H1 (cell line): ENCODE measurements at regions not wholly inside any gene's neighbourhood (a gene's known extent, or its start where the extent isn't known, plus 50 kb on each side); places are given as distances from the start of the nearest gene placed in this dataset.
A peak's percentile ranks its signal among the peaks of the same experiment; 100 is the strongest.

Experiments
- CTCF ChIA-PET: fragments of 300-600 bp; sonication (Branson Sonifier 250); formaldehyde crosslinking; loops from one replicate; lab custom pipeline; 2021; ENCODE audit not compliant: partially characterized antibody; lab: Charles Lee
- POLR2A ChIA-PET: fragments of 300-600 bp; sonication (Branson Sonifier 250); formaldehyde crosslinking; loops from one replicate; lab custom pipeline; 2021; ENCODE audit warnings: inconsistent platforms; ENCODE audit not compliant: partially characterized antibody; lab: Charles Lee
- DNase-seq, 2 experiments: peaks; one replicate each; pipeline versions ENCODE4 v3.0.0 to v3.0.0-alpha.2; 2010 to 2022; ENCODE audit warnings: low spot score in 2 of 2, low read depth in 1 of 2, mixed read lengths in 1 of 2
- FAIRE-seq: peaks from 2 replicates; lab custom pipeline; 2011; peaks lifted over from hg19 to GRCh38; lab: Jason Lieb, UNC
- H2AFZ ChIP-seq: 2 replicates; pipeline ENCODE4 v1.8.1; 2012; ENCODE audit warnings: low read length, inconsistent platforms
- H2AK5ac ChIP-seq: 2 replicates; pipeline ENCODE4 v1.6.1; 2013; ENCODE audit warnings: low read depth, low read length
- H2BK120ac ChIP-seq: replicated peaks from 2 replicates; pipeline ENCODE3; 2013; ENCODE audit warnings: low read depth, low read length, inconsistent platforms
- H2BK12ac ChIP-seq: 2 replicates; pipeline ENCODE4 v1.6.1; 2013; ENCODE audit warnings: low read depth, low read length
- H2BK15ac ChIP-seq: 2 replicates; pipeline ENCODE4 v1.6.1; 2013; ENCODE audit warnings: low read length
- H2BK20ac ChIP-seq: 2 replicates; pipeline ENCODE4 v1.6.1; 2013; ENCODE audit warnings: low read length
- H2BK5ac ChIP-seq: 2 replicates; pipeline ENCODE4 v1.6.1; 2013; ENCODE audit warnings: low read depth, low read length
- H3K14ac ChIP-seq: 2 replicates; pipeline ENCODE4 v1.6.1; 2013; ENCODE audit warnings: inconsistent platforms; ENCODE audit not compliant: insufficient read length
- H3K18ac ChIP-seq: 2 replicates; pipeline ENCODE4 v1.6.1; 2013; ENCODE audit warnings: low read length; ENCODE audit errors: extremely low read depth
- H3K23ac ChIP-seq: 2 replicates; pipeline ENCODE4 v1.6.1; 2013; ENCODE audit warnings: inconsistent platforms; ENCODE audit not compliant: insufficient read length
- H3K23me2 ChIP-seq: 2 replicates; pipeline ENCODE4 v1.6.1; 2013; ENCODE audit warnings: low read depth, low read length
- H3K27ac ChIP-seq: 2 replicates; pipeline ENCODE4 v1.6.1; 2011; ENCODE audit warnings: low read depth, low read length, inconsistent platforms
- H3K27me3 ChIP-seq, 4 experiments: replicated peaks in 1 of 4; 1 replicate in 1 of 4; 2 replicates in 3 of 4; pipeline versions ENCODE4 v1.6.1 to v1.8.1; 2011 to 2013; ENCODE audit warnings: low read length in 3 of 4, mild to moderate bottlenecking in 3 of 4, inconsistent platforms in 2 of 4, mixed read lengths in 2 of 4, moderate library complexity in 1 of 4; ENCODE audit not compliant: control insufficient read depth in 3 of 4, insufficient read depth in 3 of 4; ENCODE audit errors: extremely low read depth in 1 of 4
- H3K36me3 ChIP-seq, 4 experiments: 2 replicates each; pipeline versions ENCODE4 v1.6.1 to v1.8.1; 2011 to 2013; ENCODE audit warnings: mild to moderate bottlenecking in 4 of 4, low read length in 3 of 4, moderate library complexity in 2 of 4, control low read depth in 1 of 4, inconsistent platforms in 1 of 4; ENCODE audit not compliant: insufficient read depth in 4 of 4, control insufficient read depth in 2 of 4
- H3K4ac ChIP-seq: replicated peaks from 2 replicates; pipeline ENCODE3; 2013; ENCODE audit warnings: low read length, low read depth, mixed read lengths, inconsistent platforms; ENCODE audit not compliant: insufficient read length
- H3K4me1 ChIP-seq, 4 experiments: replicated peaks in 1 of 4; 1 replicate in 1 of 4; 2 replicates in 3 of 4; pipeline versions ENCODE4 v1.6.1 to v1.8.1; 2011 to 2013; ENCODE audit warnings: low read length in 3 of 4, inconsistent platforms in 2 of 4, mixed read lengths in 1 of 4; ENCODE audit not compliant: insufficient read depth in 4 of 4, control insufficient read depth in 3 of 4
- H3K4me2 ChIP-seq, 2 experiments: 2 replicates each; pipeline versions ENCODE4 v1.6.1 to v1.8.1; 2011 to 2013; ENCODE audit warnings: low read depth in 2 of 2, low read length in 2 of 2, control low read depth in 1 of 2, inconsistent platforms in 1 of 2, mild to moderate bottlenecking in 1 of 2; ENCODE audit not compliant: insufficient read depth in 1 of 2
- H3K4me3 ChIP-seq, 4 experiments: fragments of 200-600, 300-600 bp in 1 of 4; sonication (generic), shearing (Covaris generic), sonication (Bioruptor Twin) in 1 of 4; 2 replicates each; pipeline versions ENCODE4 v1.5.1 to v1.8.1; 2011 to 2016; ENCODE audit warnings: low read length in 4 of 4, low read depth in 3 of 4, control low read depth in 2 of 4, inconsistent platforms in 2 of 4, mild to moderate bottlenecking in 2 of 4, mixed read lengths in 1 of 4, moderate library complexity in 1 of 4; ENCODE audit not compliant: insufficient read depth in 2 of 4; ENCODE audit errors: extremely low read depth in 1 of 4
- H3K56ac ChIP-seq: replicated peaks from 2 replicates; pipeline ENCODE3; 2013; ENCODE audit warnings: low read depth, mild to moderate bottlenecking, mixed read lengths, low read length, inconsistent platforms; ENCODE audit not compliant: insufficient read length
- H3K79me1 ChIP-seq: 2 replicates; pipeline ENCODE4 v1.6.1; 2013; ENCODE audit warnings: low read depth, low read length, control low read depth
- H3K79me2 ChIP-seq, 2 experiments: 2 replicates each; pipeline versions ENCODE4 v1.6.1 to v1.8.1; 2012 to 2013; ENCODE audit warnings: low read length in 2 of 2, mild to moderate bottlenecking in 2 of 2, inconsistent platforms in 1 of 2; ENCODE audit not compliant: insufficient read depth in 2 of 2, control insufficient read depth in 1 of 2
- H3K9ac ChIP-seq, 4 experiments: replicated peaks in 1 of 4; 1 replicate in 1 of 4; 2 replicates in 3 of 4; pipeline versions ENCODE4 v1.6.1 to v1.8.1; 2011 to 2013; ENCODE audit warnings: low read depth in 3 of 4, low read length in 3 of 4, control low read depth in 2 of 4, mild to moderate bottlenecking in 2 of 4, moderate library complexity in 2 of 4, inconsistent platforms in 1 of 4; ENCODE audit errors: extremely low read depth in 1 of 4
- H3K9me3 ChIP-seq, 2 experiments: 2 replicates each; pipeline versions ENCODE4 v1.6.1 to v1.8.1; 2012 to 2013; ENCODE audit warnings: mild to moderate bottlenecking in 2 of 2, moderate library complexity in 2 of 2, control low read depth in 1 of 2, inconsistent platforms in 1 of 2, low read depth in 1 of 2, low read length in 1 of 2, mixed read lengths in 1 of 2; ENCODE audit not compliant: insufficient read depth in 2 of 2
- H4K20me1 ChIP-seq, 2 experiments: replicated peaks in 1 of 2; 2 replicates each; pipeline versions ENCODE3 to v1.8.1; 2011 to 2013; ENCODE audit warnings: inconsistent platforms in 2 of 2, low read length in 2 of 2, mild to moderate bottlenecking in 1 of 2; ENCODE audit not compliant: insufficient read depth in 2 of 2, control insufficient read depth in 1 of 2
- H4K5ac ChIP-seq: 2 replicates; pipeline ENCODE4 v1.6.1; 2013; ENCODE audit warnings: low read length, low read depth, mixed read lengths, inconsistent platforms; ENCODE audit not compliant: insufficient read length
- H4K8ac ChIP-seq: 2 replicates; pipeline ENCODE4 v1.8.0; 2013; ENCODE audit warnings: mild to moderate bottlenecking, moderate library complexity, low read length, inconsistent platforms; ENCODE audit not compliant: insufficient read depth; ENCODE audit errors: extremely low read depth
- H4K91ac ChIP-seq: replicated peaks from 2 replicates; pipeline ENCODE3; 2013; ENCODE audit warnings: low read length, mixed read lengths, inconsistent platforms; ENCODE audit not compliant: insufficient read length
- ATF3 ChIP-seq: IDR thresholded peaks from 2 replicates; pipeline ENCODE4 v1.6.1; 2011; ENCODE audit warnings: low read depth, mild to moderate bottlenecking, low read length; ENCODE audit not compliant: insufficient read depth
- CEBPB ChIP-seq: IDR thresholded peaks from 2 replicates; pipeline ENCODE4 v1.6.1; 2012; ENCODE audit warnings: low read depth, low read length
- JUND ChIP-seq: IDR thresholded peaks from 2 replicates; pipeline ENCODE4 v1.6.1; 2011; ENCODE audit warnings: mild to moderate bottlenecking, improper control_type of control experiment, low read length
- TAF1 ChIP-seq: IDR thresholded peaks from 2 replicates; pipeline ENCODE4 v1.6.1; 2011; ENCODE audit warnings: mild to moderate bottlenecking, low read depth, low read length
- TCF12 ChIP-seq: IDR thresholded peaks from 2 replicates; pipeline ENCODE4 v1.6.1; 2011; ENCODE audit warnings: low read depth, mild to moderate bottlenecking, low read length
- YY1 ChIP-seq: IDR thresholded peaks from 2 replicates; pipeline ENCODE4 v1.6.1; 2011; ENCODE audit warnings: low read depth, mild to moderate bottlenecking, low read length
- WGBS, 2 experiments: shearing (Covaris generic) in 1 of 2; methylation state at CpG; one replicate each; pipeline versions ENCODE4 v1.1.6 to v1.1.7; 2013 to 2015; ENCODE audit warnings: low lambda C conversion rate in 2 of 2, mixed read lengths in 2 of 2, inconsistent platforms in 1 of 2, low coverage in 1 of 2, missing lambda C conversion rate in 1 of 2; ENCODE audit not compliant: insufficient replicate concordance in 2 of 2, insufficient coverage in 1 of 2, insufficient read length in 1 of 2; ENCODE audit errors: extremely low coverage in 1 of 2, missing lambda C conversion rate in 1 of 2; 5-methylcytosine and 5-hydroxymethylcytosine counted together

- no peaks in the 10 kb centered on the region; a peak in 1 of 8 replicates for H3K36me3 ChIP-seq
- CTCF ChIA-PET, result no interaction called here
- peak overlapping the region; percentile 89 for H2AFZ ChIP-seq
- no peak overlapping the region for H3K4me2 ChIP-seq
- no peak overlapping the region for H3K14ac ChIP-seq
- H4K8ac ChIP-seq, result peak overlapping the region; percentile 86; the same call in 1 of the 2 replicates
- no peaks in the 10 kb centered on the region for H3K79me2 ChIP-seq
- H2AK5ac ChIP-seq, result no peak overlapping the region
- no peak overlapping the region for H4K5ac ChIP-seq
- H3K27ac ChIP-seq, result peak overlapping the region; percentile 40; the same call in 1 of the 2 replicates
- no peak overlapping the region for H3K9ac ChIP-seq
- H4K91ac ChIP-seq, result no peak overlapping the region
- no peak overlapping the region for H3K4me3 ChIP-seq
- H4K20me1 ChIP-seq, result no peaks in the 10 kb centered on the region
- H3K4ac ChIP-seq, result no peak overlapping the region
- no peak overlapping the region for H2BK5ac ChIP-seq
- peaks cover 9 to 12% of the 10 kb centered on the region in 2 experiments; a peak in 3 of 4 replicates for H3K9me3 ChIP-seq
- FAIRE-seq (no peak), DNase-seq (no peak)
- no peak overlapping the region for H3K23ac ChIP-seq
- 93% methylated on average over 6 of the region's 6 CpGs; no CpG with 5 or more reads in 1 of the 2 experiments for WGBS, 2 experiments
- H2BK120ac ChIP-seq, result no peak overlapping the region
- no peaks in the 10 kb centered on the region for H3K23me2 ChIP-seq
- H3K79me1 ChIP-seq, result no peaks in the 10 kb centered on the region
- no peaks in the 10 kb centered on the region for H3K27me3 ChIP-seq
- POLR2A ChIA-PET, result no interaction called here
- no peak overlapping the region for H2BK20ac ChIP-seq
- no peak overlapping the region for H3K56ac ChIP-seq
- H3K4me1 ChIP-seq, result no peaks in the 10 kb centered on the region
- 0 out of 2 replicates have a peak overlapping the region, but pooled peaks have one; percentile 22 for H3K18ac ChIP-seq
- peak overlapping the region; percentile 68 for H2BK12ac ChIP-seq
- no peak overlapping the region for H2BK15ac ChIP-seq
- no peak for TF ChIP-seq TCF12
- TF ChIP-seq ATF3, result no peak
- TF ChIP-seq YY1, result no peak
- TF ChIP-seq CEBPB, result no peak
- TF ChIP-seq TAF1, result no peak
- TF ChIP-seq JUND, result no peak
These were observed 414.2 kb upstream of the CHAC2 start for GRCh38 chr2:53353135-53354114.
